ENCODE measurements at regions not wholly inside any gene's neighbourhood (a gene's known extent, or its start where the extent isn't known, plus 50 kb on each side); places are given as distances from the start of the nearest gene placed in this dataset.

- TF ChIP-seq CTCF (IDR thresholded peaks at IDR 0.05) (no peak), POLR2A (IDR thresholded peaks at IDR 0.05) (no peak), POLR2AphosphoS5 (IDR thresholded peaks at IDR 0.05) (no peak)
These were observed 83.5 kb upstream of the RRP15 start for GRCh38 chr1:218201601-218202000.

Measured in upper lobe of left lung (tissue), 4 donors.